ENCODE measurements at regions not wholly inside any gene's neighbourhood (a gene's known extent, or its start where the extent isn't known, plus 50 kb on each side); places are given as distances from the start of the nearest gene placed in this dataset.

GRCh38 chr5:115381911-115382662, 85.6 kb upstream of the CCDC112 start:
- TF ChIP-seq RAD21 (CRISPR knock-in tag; IDR thresholded peaks at IDR 0.05): no peak
- no peak for TF ChIP-seq HINFP (CRISPR knock-in tag; IDR thresholded peaks at IDR 0.05; ENCODE audit: low read depth)
- no peak for TF ChIP-seq PHF8 (CRISPR knock-in tag; IDR thresholded peaks at IDR 0.05)
- no peak for TF ChIP-seq MYC (CRISPR knock-in tag; IDR thresholded peaks at IDR 0.05; ENCODE audit: borderline replicate concordance)
- no peak for TF ChIP-seq CEBPB (IDR thresholded peaks at IDR 0.05; ENCODE audit: borderline replicate concordance, low read depth, low read length)
- no peak for TF ChIP-seq CTCF (CRISPR knock-in tag; IDR thresholded peaks at IDR 0.05)
- no peak for TF ChIP-seq HNRNPUL1 (IDR thresholded peaks at IDR 0.05; ENCODE audit: low read depth, low read length)
